Endodermal cell (in vitro differentiated cells): ENCODE measurements at regions not wholly inside any gene's neighbourhood (a gene's known extent, or its start where the extent isn't known, plus 50 kb on each side); places are given as distances from the start of the nearest gene placed in this dataset.

Experiments
- DNase-seq: peaks from one replicate; pipeline ENCODE4 v3.0.0-alpha.2; 2017
- H3K27ac ChIP-seq: 2 replicates; pipeline ENCODE4 v1.5.1; 2013; ENCODE audit warnings: mild to moderate bottlenecking, low read depth, low read length, moderate library complexity
- H3K27me3 ChIP-seq: 2 replicates; pipeline ENCODE4 v1.6.1; 2013; ENCODE audit warnings: mild to moderate bottlenecking, low read length, moderate library complexity; ENCODE audit not compliant: insufficient read depth, control insufficient read depth, poor library complexity, severe bottlenecking
- H3K36me3 ChIP-seq: 2 replicates; pipeline ENCODE4 v1.7.0; 2013; ENCODE audit warnings: mild to moderate bottlenecking, low read length, moderate library complexity; ENCODE audit not compliant: control insufficient read depth, insufficient read depth
- H3K4me1 ChIP-seq: one replicate; pipeline ENCODE4 v1.7.0; 2013; ENCODE audit warnings: low read length; ENCODE audit not compliant: control insufficient read depth, insufficient read depth
- H3K4me3 ChIP-seq: 2 replicates; pipeline ENCODE4 v1.5.1; 2013; ENCODE audit warnings: mild to moderate bottlenecking, low read length, moderate library complexity
- H3K9ac ChIP-seq: 2 replicates; pipeline ENCODE4 v1.6.1; 2013; ENCODE audit warnings: mild to moderate bottlenecking, low read length, moderate library complexity; ENCODE audit not compliant: poor library complexity, severe bottlenecking; ENCODE audit errors: extremely low read depth
- H3K9me3 ChIP-seq: 2 replicates; pipeline ENCODE4 v1.6.1; 2013; ENCODE audit warnings: mild to moderate bottlenecking, low read length, moderate library complexity; ENCODE audit not compliant: control insufficient read depth
- H3K27ac Mint-ChIP-seq: 2 replicates; pipeline ENCODE4 v1.8.0; 2020; ENCODE audit warnings: mixed read lengths
- H3K27me3 Mint-ChIP-seq: 2 replicates; pipeline ENCODE4 v1.8.0; 2021; ENCODE audit warnings: mild to moderate bottlenecking, mixed read lengths; ENCODE audit not compliant: insufficient read depth
- H3K36me3 Mint-ChIP-seq: 2 replicates; pipeline ENCODE4 v1.8.0; 2020; ENCODE audit warnings: low read depth, mixed read lengths
- H3K4me1 Mint-ChIP-seq: 2 replicates; pipeline ENCODE4 v1.8.0; 2020; ENCODE audit warnings: mixed read lengths
- H3K4me3 Mint-ChIP-seq: 2 replicates; pipeline ENCODE4 v1.8.0; 2020; ENCODE audit warnings: mild to moderate bottlenecking, moderate library complexity, mixed read lengths
- H3K9me3 Mint-ChIP-seq: 2 replicates; pipeline ENCODE4 v1.8.0; 2020; ENCODE audit warnings: mild to moderate bottlenecking, mixed read lengths
- CTCF ChIP-seq: fragments of 200-600 bp; sonication (generic); conservative IDR thresholded peaks from 2 replicates; pipeline ENCODE4 v1.5.0; 2021; ENCODE audit warnings: antibody characterized with exemption, mild to moderate bottlenecking
- WGBS, 2 experiments: methylation state at CpG; one replicate each; pipeline versions ENCODE4 v1.1.5 to v1.1.7; 2013; ENCODE audit warnings: missing lambda C conversion rate in 2 of 2, mixed read lengths in 1 of 2; ENCODE audit not compliant: insufficient coverage in 1 of 2, insufficient read length in 1 of 2; 5-methylcytosine and 5-hydroxymethylcytosine counted together

- no peaks in the 10 kb centered on the region for H3K9me3 ChIP-seq
- Mint-ChIP-seq H3K9me3 (peaks cover 2% of the 10 kb centered on the region), H3K27ac (no peak overlapping the region), H3K4me3 (no peak overlapping the region), H3K27me3 (no peaks in the 10 kb centered on the region), H3K36me3 (no peaks in the 10 kb centered on the region), H3K4me1 (peaks cover 31% of the 10 kb centered on the region)
- 89 to 96% methylated on average over 3 to 4 of the region's 4 CpGs for WGBS, 2 experiments
- no peak overlapping the region for H3K9ac ChIP-seq
- peaks cover 13% of the 10 kb centered on the region for H3K4me1 ChIP-seq
- H3K4me3 ChIP-seq = no peak overlapping the region
- peak; percentile 21 for DNase-seq
- H3K27ac ChIP-seq = no peak overlapping the region
- TF ChIP-seq CTCF = no peak
- H3K27me3 ChIP-seq = no peaks in the 10 kb centered on the region
- H3K36me3 ChIP-seq = no peaks in the 10 kb centered on the region
Observed at GRCh38 chr12:92292016-92292415, 146.4 kb upstream of the BTG1 start.

DNA sequence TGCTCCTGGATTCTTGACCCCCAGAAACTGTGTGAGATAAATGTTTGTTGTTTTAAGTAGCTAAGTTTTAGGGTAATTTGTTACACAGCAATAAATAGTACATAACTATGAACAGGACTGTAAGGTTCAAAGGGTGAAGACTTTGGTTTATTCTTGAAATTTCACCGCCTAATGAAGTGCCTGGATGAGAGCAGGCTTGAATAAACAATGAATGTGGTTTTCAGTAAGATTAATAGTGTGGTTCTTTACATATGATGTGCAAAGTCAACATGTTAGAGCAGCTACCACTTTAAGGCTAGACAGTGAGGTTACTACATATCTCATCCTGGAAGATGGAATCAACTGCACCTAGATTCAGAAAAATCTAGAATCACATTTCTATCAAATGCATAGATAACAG is 145.2 kb upstream of the BTG1 start:
- Mint-ChIP-seq H3K36me3 (no peaks in the 10 kb centered on the region), H3K9me3 (peaks cover 2% of the 10 kb centered on the region), H3K27ac (no peak overlapping the region), H3K4me3 (no peak overlapping the region), H3K4me1 (peaks cover 27% of the 10 kb centered on the region), H3K27me3 (no peaks in the 10 kb centered on the region)
- no peaks in the 10 kb centered on the region for H3K9me3 ChIP-seq
- H3K4me1 ChIP-seq = peaks cover 13% of the 10 kb centered on the region
- DNase-seq = no peak
- no peak overlapping the region for H3K9ac ChIP-seq
- H3K27me3 ChIP-seq = no peaks in the 10 kb centered on the region
- no peak for TF ChIP-seq CTCF
- H3K36me3 ChIP-seq = no peaks in the 10 kb centered on the region
- no peak overlapping the region for H3K4me3 ChIP-seq
- 93 to 100% methylated on average over 1 of the region's 1 CpG for WGBS, 2 experiments
- no peak overlapping the region for H3K27ac ChIP-seq

DNA sequence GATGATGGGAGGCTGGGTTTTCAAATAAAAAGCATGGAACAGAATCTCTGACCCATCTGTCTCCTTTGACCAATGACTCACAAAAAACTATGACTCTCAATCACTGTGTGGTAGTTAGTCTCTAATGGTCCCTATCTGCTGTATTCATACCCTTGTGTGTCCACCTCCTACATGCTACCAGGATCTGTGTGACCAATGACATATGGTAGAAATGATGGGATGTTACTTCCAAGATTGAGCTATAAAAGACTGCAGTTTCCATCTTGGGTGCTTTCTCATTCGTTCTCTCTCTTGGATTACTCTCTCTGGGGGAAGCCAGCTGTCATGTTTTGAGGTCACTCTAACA is 144.7 kb upstream of the BTG1 start:
- H3K4me3 Mint-ChIP-seq = no peak overlapping the region
- H3K9ac ChIP-seq = no peak overlapping the region
- peak; percentile 25 for DNase-seq
- H3K4me1 Mint-ChIP-seq = peaks cover 21% of the 10 kb centered on the region
- WGBS, 2 experiments = 94% methylated on average over 1 of the region's 1 CpG; no CpG with 5 or more reads in 1 of the 2 experiments
- peaks cover 2% of the 10 kb centered on the region for H3K9me3 Mint-ChIP-seq
- H3K27me3 ChIP-seq = no peaks in the 10 kb centered on the region
- no peak overlapping the region for H3K27ac Mint-ChIP-seq
- no peaks in the 10 kb centered on the region for H3K9me3 ChIP-seq
- no peak for TF ChIP-seq CTCF
- no peak overlapping the region for H3K4me3 ChIP-seq
- H3K4me1 ChIP-seq = peaks cover 11% of the 10 kb centered on the region
- no peaks in the 10 kb centered on the region for H3K36me3 ChIP-seq
- H3K36me3 Mint-ChIP-seq = no peaks in the 10 kb centered on the region
- no peaks in the 10 kb centered on the region for H3K27me3 Mint-ChIP-seq
- no peak overlapping the region for H3K27ac ChIP-seq
